Inflammatory macrophage treated with lipopolysaccharide for 1 hour (primary cell): ENCODE measurements at regions not wholly inside any gene's neighbourhood (a gene's known extent, or its start where the extent isn't known, plus 50 kb on each side); places are given as distances from the start of the nearest gene placed in this dataset.

Experiments
- DNase-seq, 2 donors: peaks; one replicate each; pipeline ENCODE4 v3.0.0-alpha.2; 2020 to 2022

DNA sequence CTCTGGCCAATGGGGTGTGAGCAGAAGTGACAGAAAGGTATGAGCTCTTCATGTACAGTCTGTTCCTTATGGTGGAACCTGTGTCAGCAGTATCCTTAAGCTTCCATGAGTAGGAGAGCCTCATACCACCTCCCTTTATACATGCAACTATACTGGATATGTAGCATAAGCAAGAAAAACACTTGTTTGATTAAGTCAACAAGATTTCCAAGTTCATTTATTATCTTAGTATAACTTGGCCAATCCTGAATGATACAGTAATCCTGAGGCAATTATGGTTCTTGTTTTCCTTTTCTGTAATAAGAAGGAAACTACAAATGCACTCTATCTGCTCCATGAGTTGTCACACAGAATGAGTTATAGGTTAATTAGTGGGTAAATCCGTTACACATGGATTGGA lies 409.6 kb upstream of the ID4 start:
- no peak for DNase-seq

DNA sequence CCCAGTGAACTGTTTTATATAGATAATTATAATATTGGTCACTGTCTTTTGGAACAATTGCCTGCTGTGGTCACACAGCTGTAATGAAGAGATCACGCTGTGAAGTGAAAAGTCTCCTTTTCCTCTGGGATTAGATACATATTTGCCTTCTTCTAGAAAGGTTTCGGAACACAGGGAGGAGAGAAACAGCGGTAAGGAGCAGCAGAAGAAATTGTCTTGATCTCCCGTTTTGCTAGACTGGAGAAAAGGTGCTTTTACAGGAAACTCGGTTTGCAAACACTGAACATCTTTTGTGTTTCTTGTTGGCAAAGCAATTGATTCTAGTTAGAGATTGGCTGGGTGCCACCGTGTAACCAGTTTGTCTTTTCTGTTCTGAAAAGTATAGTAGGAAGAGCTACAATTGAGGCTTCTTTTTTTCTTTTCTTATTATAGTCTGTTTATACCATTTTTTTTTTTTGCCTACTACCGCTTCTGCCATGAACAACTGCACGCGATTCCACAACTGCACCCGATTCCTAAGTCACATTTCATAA lies 404.1 kb upstream of the ID4 start:
- no peak for DNase-seq

- no peak for DNase-seq
Measured at GRCh38 chr6:19434065-19434464, 403.1 kb upstream of the ID4 start.

DNA sequence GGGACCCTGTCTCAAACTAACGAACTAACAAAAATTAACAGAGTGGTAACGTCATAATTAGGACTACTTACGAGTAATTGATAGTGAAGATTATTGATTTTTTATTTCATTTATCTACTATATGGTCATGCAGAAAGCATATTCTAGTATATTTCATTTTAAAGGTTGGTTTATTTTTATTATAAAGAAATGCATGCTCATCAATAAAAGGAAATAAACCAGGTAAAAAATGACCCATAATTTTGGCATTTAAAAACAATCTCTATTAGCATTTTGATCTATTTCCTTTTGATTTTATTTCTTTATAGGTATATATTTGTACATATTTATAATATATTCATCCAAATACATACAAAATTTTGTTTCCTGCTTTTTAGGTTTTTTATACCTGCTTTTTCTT lies 401.4 kb upstream of the ID4 start:
- DNase-seq: no peak

GRCh38 chr6:19438566-19439353 lies 398.4 kb upstream of the ID4 start:
- no peak for DNase-seq

GRCh38 chr6:19440531-19440930 lies 396.6 kb upstream of the ID4 start:
- no peak for DNase-seq

DNA sequence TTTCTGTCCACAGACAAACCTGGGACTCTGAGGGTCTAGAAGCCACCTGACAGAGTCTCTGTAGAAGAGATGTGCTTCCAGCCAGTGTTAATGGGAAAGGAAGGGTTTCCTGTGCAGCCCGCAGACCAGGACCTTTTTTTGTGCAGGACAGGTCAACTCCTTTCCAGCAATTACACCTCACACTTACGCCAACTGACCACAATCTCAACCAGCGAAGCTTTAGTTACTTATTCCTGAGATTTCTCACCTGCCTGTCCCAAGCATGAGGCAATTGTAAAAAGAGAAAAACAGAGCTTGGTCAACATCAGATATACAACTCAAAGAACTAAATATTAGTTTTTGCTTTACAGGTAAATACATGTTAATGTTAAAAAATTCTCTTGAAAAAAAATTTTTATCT lies 393.8 kb upstream of the ID4 start:
- no peak for DNase-seq

- no peak for DNase-seq
Measured at GRCh38 chr6:19444041-19444440, 393.1 kb upstream of the ID4 start.

- DNase-seq: no peak
Measured at GRCh38 chr6:19444481-19444880, 392.7 kb upstream of the ID4 start.

GRCh38 chr6:19446570-19446969 lies 390.6 kb upstream of the ID4 start:
- no peak for DNase-seq

DNA sequence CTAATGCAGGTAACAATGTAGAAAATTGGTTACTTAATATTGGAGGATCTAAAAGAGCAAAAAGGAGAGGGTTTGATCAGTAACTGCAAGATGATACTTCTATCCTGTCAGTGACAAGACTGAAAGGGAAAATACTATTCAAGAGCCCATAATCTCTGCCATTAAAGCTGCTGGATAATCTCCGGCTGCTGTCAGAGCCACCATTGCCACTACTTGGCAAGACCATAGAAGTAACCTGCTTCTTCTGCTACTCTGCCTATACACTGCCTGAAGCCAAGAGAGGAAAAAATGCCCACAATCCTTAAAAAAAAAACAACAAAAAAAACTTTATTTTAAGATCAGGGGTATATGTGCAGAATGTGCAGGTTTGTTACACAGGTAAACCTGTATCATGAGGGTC lies 386.5 kb upstream of the ID4 start:
- DNase-seq: no peak

DNA sequence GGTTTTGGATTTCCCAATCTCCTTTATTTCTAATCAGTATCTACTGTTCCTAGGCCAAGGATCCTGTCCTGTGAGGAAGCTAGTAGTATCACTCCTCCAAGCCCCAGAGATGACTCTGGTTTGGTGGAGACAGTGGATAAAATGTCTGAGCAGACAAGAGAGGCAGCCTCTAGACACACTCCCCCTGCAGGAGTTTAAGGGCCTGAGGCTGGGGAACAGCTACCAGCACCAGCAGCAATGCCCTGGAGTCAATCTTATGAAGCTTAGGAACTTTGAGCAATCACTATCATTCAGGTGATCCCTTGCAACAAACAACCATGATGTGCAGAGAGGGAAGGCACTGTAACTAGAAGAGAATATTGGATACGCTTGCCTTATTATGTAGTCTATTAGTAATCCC lies 384.7 kb upstream of the ID4 start:
- DNase-seq: no peak

DNA sequence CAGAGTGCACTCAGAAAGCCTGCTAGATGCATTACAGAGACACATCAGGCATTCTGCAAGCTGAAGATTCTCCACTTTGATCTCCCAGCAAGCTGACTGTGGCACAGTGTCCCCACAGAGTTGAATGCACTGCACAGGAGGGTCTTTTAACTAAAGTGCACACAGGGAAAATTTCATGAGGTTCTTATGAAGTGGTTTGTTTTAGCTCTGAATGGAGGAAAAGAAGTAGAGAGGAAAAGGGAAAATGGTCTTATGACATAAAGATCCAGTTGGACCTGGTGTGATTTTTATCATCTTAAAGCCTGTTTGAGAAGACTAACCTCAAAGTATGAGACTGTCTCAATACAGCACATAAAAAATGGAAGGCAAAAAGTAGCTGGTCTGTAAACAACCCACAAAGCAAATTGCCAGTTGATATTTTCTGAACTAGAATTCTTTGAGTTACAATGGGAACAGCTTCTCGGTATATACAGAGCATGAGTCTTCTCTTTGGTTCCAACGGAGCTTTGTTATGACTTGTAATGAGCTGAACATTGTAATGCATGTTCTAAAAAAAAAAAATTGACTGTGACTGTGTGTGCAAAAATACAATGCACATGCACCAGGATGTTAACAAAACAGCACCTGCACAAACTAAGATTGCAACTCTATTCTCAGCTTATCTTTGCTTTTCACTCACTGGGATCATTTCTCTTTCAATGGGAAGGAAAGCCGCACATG lies 383.0 kb upstream of the ID4 start:
- DNase-seq: no peak

DNA sequence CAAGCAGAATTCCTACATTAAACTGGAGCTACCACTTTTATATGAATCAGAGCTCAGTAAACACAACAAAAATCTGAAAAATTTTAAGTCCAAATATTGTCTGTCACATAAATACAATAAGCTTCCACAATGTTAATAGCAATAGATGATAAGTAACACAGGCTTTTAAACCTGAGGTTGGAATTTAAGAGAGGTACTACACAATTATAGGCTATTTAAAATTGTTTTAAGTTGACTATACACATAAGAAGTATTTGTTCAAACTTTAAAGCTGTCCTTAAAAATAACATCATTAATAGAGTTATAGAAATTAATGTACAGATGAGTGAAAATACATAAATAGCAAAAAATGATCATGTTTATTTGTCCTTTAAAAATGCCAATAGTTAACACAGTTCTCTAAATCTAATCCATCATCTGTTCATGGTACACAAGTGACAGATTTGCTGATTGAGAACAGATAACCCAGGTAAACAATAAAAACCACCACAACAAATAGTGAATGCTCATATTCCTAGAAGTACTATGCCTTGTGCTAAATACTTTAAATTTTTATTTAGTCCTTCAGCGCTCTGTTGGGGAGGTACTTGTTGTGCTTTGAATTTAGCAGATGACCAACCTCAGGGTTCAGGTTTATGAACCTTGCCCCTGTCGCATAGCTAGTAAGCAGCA lies 382.3 kb upstream of the ID4 start:
- DNase-seq: no peak

DNA sequence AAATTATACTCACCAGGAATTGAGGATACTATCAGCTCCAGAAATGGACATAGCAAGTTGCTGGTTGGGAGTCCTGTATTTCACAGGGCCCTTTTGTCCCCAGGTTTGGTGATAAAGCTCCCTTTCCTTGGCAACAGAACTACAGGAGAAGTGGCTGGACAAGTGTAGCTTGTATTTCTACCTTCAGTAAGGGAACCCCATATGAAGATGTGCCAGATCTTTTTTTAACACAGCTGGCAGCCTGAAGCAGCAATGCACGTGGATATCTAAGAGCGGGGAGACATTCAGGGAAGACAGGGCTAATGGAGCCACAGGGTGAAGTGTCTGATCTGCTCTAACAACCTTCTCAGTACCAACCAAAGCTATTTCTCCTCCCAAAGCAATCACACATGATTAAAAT lies 373.9 kb upstream of the ID4 start:
- DNase-seq: no peak

GRCh38 chr6:19463925-19464324 lies 373.2 kb upstream of the ID4 start:
- no peak for DNase-seq

GRCh38 chr6:19465256-19465655 lies 371.9 kb upstream of the ID4 start:
- no peak for DNase-seq

DNA sequence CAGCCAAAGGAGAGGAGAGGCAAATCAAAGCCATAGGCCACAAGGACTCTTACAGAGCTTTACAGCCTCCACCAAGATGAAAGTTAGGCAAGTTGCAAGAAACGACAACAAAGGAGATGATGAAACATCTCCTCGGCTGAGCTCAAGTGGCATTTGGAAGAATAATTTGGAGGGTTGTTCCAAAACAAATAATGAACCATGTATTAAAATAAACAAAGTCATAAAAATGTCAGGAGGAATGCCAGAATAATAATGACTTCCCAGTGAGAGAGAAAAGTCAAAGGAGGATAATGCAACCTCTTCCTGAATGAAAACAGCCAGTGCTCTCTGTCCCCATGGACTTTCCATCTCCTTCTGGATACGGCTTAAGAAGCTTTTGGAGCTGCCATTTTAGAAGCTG lies 371.4 kb upstream of the ID4 start:
- no peak for DNase-seq

GRCh38 chr6:19470333-19470732 lies 366.8 kb upstream of the ID4 start:
- no peak for DNase-seq

DNA sequence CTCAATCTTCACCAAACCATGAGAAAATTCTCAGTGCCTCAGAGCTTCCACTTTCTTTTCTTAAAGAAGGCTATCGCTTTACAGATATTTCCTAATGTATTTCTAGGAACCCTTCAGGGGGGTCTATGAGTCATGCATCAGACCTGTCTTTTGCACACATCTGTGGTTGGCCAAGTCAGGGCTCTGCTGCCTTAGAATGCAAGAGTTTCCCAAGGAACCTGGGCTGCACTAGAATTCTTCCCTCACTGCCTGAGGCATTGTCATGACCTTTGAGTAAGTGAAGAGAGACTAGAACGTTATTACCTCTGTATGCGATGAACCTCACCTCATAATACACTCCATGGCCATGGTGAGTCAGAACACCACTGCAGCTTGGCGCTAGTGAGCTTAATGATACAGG lies 365.0 kb upstream of the ID4 start:
- DNase-seq: no peak

GRCh38 chr6:19472850-19473249 lies 364.3 kb upstream of the ID4 start:
- no peak for DNase-seq

- no peak for DNase-seq
Measured at GRCh38 chr6:19477563-19477962, 359.6 kb upstream of the ID4 start.

DNA sequence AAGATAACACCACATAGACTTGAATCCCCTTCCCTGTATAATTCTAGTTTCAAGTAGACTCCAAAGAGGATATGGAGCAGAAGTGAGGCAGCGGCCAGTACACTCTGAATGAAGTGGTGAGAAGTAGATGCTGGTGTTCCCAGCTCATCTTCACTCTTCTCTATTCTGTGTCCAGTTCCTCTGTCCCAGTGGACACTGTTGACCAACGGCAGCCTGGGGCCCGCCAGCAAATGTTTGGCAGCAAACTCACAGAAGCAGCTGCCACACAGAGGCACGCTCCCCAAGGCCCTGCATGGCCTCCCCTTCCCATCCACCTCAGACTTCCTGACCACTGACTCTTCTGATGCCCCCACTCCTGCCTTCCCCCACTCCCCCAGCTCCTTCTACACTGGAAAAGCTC lies 358.9 kb upstream of the ID4 start:
- no peak for DNase-seq

- no peak for DNase-seq
Measured at GRCh38 chr6:19478992-19479391, 358.2 kb upstream of the ID4 start.
